ENCODE measurements at regions not wholly inside any gene's neighbourhood (a gene's known extent, or its start where the extent isn't known, plus 50 kb on each side); places are given as distances from the start of the nearest gene placed in this dataset.

- TF ChIP-seq CTCF (conservative IDR thresholded peaks at IDR 0.05; ENCODE audit: low read length) (no peak), EZH2phosphoT487 (IDR thresholded peaks at IDR 0.05; ENCODE audit: borderline replicate concordance) (no peak)
These were observed 92.4 kb upstream of the ATXN3L start for GRCh38 chrX:13412208-13412600.

All from Loucy (cell line).